ENCODE measurements at regions not wholly inside any gene's neighbourhood (a gene's known extent, or its start where the extent isn't known, plus 50 kb on each side); places are given as distances from the start of the nearest gene placed in this dataset.

- TF ChIP-seq POLR2A (IDR thresholded peaks at IDR 0.05) (no peak), CTCF (IDR thresholded peaks at IDR 0.05 in 4 of 5, conservative IDR thresholded peaks at IDR 0.05 in 1 of 5) (no peak)
Measured at GRCh38 chr3:84141571-84141970, 817.2 kb upstream of the CADM2 start.

Data from gastrocnemius medialis (tissue), 4 donors.